Stomach (tissue), 8 donors: ENCODE measurements at regions not wholly inside any gene's neighbourhood (a gene's known extent, or its start where the extent isn't known, plus 50 kb on each side); places are given as distances from the start of the nearest gene placed in this dataset.

Source experiments
- DNase-seq, 2 donors: peaks; one replicate each; pipeline versions ENCODE4 v3.0.0 to v3.0.0-alpha.2; 2013 to 2019
- H3K27ac ChIP-seq, 5 donors: fragments of 200-600 bp in 4 of 5; sonication (generic) in 4 of 5; one replicate each; pipeline ENCODE4 v1.5.1; 2013 to 2019; ENCODE audit warnings: mild to moderate bottlenecking in 1 of 5, moderate library complexity in 1 of 5
- H3K27me3 ChIP-seq, 3 donors: fragments of 200-600 bp; sonication (generic); one replicate each; pipeline ENCODE4 v1.5.1; 2017 to 2019; ENCODE audit warnings: mixed run types in 1 of 3
- H3K36me3 ChIP-seq, 4 donors: fragments of 200-600 bp; sonication (generic); 1 replicate in 3 of 4; 2 replicates in 1 of 4; pipeline ENCODE4 v1.5.1; 2016 to 2019
- H3K4me1 ChIP-seq, 4 donors: fragments of 200-600 bp; sonication (generic); one replicate each; pipeline ENCODE4 v1.5.1; 2016 to 2019
- H3K4me3 ChIP-seq, 4 donors: fragments of 200-600 bp; sonication (generic) in 3 of 4; one replicate each; pipeline ENCODE4 v1.5.1; 2016 to 2019; ENCODE audit warnings: mild to moderate bottlenecking in 1 of 4
- H3K9me3 ChIP-seq, 4 donors: fragments of 200-600 bp; sonication (generic); one replicate each; pipeline ENCODE4 v1.5.1; 2016 to 2019
- CTCF ChIP-seq, 7 experiments: fragments of 450-650 bp in 4 of 7; fragments of 200-600 bp in 3 of 7; sonication (generic) in 3 of 7; IDR thresholded peaks; one replicate each; pipeline ENCODE4 v1.5.1; 2016 to 2019; ENCODE audit warnings: antibody characterized with exemption in 7 of 7, control low read depth in 2 of 7, mild to moderate bottlenecking in 1 of 7
- EP300 ChIP-seq: sonication (generic); formaldehyde crosslinking; IDR thresholded peaks from one replicate; pipeline ENCODE4 v1.6.1; 2017; ENCODE audit warnings: antibody characterized with exemption
- POLR2A ChIP-seq, 4 donors: fragments of 450-650 bp; IDR thresholded peaks; one replicate each; pipeline ENCODE4 v1.6.1; 2016; ENCODE audit warnings: antibody characterized with exemption in 4 of 4, control low read depth in 2 of 4, mild to moderate bottlenecking in 1 of 4, moderate library complexity in 1 of 4
- POLR2AphosphoS5 ChIP-seq, 3 donors: sonication (generic); formaldehyde crosslinking; IDR thresholded peaks; one replicate each; pipeline ENCODE4 v1.6.1; 2016; ENCODE audit warnings: antibody characterized with exemption in 3 of 3
- WGBS, 5 donors: extraction: QIAGEN DNeasy Blood & Tissue Kit in 3 of 5; methylation state at CpG; one replicate each; pipeline versions ENCODE4 v1.1.5 to v1.1.7; 2013 to 2018; 5-methylcytosine and 5-hydroxymethylcytosine counted together
- intact Hi-C: fragments of 100-400 bp; cut with DNase I; formaldehyde crosslinking; loops from one replicate; pipeline ENCODE4 v1.15.1; 2023; ENCODE audit warnings: low total_unique reads
- donor health status: healthy with polysubstance abuse.
- donor health status: Bipolar disorder and iron deficiency.
- donor health status: healthy.

GRCh38 chr14:62626416-62626815 lies 418.8 kb downstream of the KCNH5 start:
- H3K9me3 ChIP-seq, result no peaks in the 10 kb centered on the region
- H3K27ac ChIP-seq, result no peak overlapping the region
- no peak for DNase-seq
- 65 to 79% (median 73%) methylated on average over 4 to 5 of the region's 5 CpGs for WGBS, 5 donors
- intact Hi-C loops, result no loop called here
- no peak overlapping the region for H3K4me3 ChIP-seq
- no peaks in the 10 kb centered on the region for H3K4me1 ChIP-seq
- no peak for TF ChIP-seq CTCF (IDR thresholded peaks at IDR 0.05)
- no peak for TF ChIP-seq POLR2A (IDR thresholded peaks at IDR 0.05)
- TF ChIP-seq EP300, result no peak
- TF ChIP-seq POLR2AphosphoS5 (IDR thresholded peaks at IDR 0.05), result no peak
- no peaks in the 10 kb centered on the region for H3K27me3 ChIP-seq
- H3K36me3 ChIP-seq, result no peaks in the 10 kb centered on the region

GRCh38 chr14:62629176-62629725 lies 416.0 kb downstream of the KCNH5 start:
- WGBS, 5 donors, result 57 to 73% (median 68%) methylated on average over 9 of the region's 9 CpGs
- peak in 1 of 2 donors; percentile 17 for DNase-seq
- H3K27ac ChIP-seq, result no peak overlapping the region
- no peak for TF ChIP-seq POLR2A (IDR thresholded peaks at IDR 0.05)
- TF ChIP-seq CTCF (IDR thresholded peaks at IDR 0.05), result no peak
- no peak for TF ChIP-seq EP300
- no peak for TF ChIP-seq POLR2AphosphoS5 (IDR thresholded peaks at IDR 0.05)
- no peak overlapping the region for H3K4me3 ChIP-seq
- no peaks in the 10 kb centered on the region for H3K9me3 ChIP-seq
- no peaks in the 10 kb centered on the region for H3K27me3 ChIP-seq
- H3K4me1 ChIP-seq, result no peaks in the 10 kb centered on the region
- intact Hi-C loops, result no loop called here
- H3K36me3 ChIP-seq, result no peaks in the 10 kb centered on the region

DNA sequence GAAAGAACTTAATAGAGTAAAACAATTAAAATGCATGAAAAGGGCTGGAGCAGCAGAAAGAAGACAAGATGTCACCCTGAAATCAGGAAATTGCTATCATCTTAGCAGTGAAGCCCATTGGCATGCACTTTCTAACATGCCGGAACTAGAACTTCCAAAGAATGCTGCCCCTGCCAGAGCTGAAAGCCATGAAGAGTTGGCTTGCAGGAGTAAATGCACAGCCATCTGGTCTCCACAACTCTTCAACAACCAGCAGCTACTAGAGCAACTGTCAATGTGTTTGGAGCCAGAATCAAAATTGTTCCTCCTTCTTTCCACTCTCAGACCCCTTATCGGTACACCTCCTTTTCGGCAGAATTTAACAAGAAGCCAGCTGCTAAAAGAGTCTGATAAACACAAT lies 414.1 kb downstream of the KCNH5 start:
- TF ChIP-seq POLR2A (IDR thresholded peaks at IDR 0.05), result no peak
- no peak for TF ChIP-seq CTCF (IDR thresholded peaks at IDR 0.05)
- TF ChIP-seq EP300, result no peak
- TF ChIP-seq POLR2AphosphoS5 (IDR thresholded peaks at IDR 0.05), result no peak
- Histone ChIP-seq H3K4me3 (no peak overlapping the region), H3K36me3 (no peaks in the 10 kb centered on the region), H3K27ac (no peak overlapping the region), H3K27me3 (no peaks in the 10 kb centered on the region), H3K4me1 (no peaks in the 10 kb centered on the region), H3K9me3 (no peaks in the 10 kb centered on the region)
- intact Hi-C loops, result no loop called here
- DNase-seq, result no peak
- WGBS, 5 donors, result 89 to 96% (median 93%) methylated on average over 3 of the region's 3 CpGs

DNA sequence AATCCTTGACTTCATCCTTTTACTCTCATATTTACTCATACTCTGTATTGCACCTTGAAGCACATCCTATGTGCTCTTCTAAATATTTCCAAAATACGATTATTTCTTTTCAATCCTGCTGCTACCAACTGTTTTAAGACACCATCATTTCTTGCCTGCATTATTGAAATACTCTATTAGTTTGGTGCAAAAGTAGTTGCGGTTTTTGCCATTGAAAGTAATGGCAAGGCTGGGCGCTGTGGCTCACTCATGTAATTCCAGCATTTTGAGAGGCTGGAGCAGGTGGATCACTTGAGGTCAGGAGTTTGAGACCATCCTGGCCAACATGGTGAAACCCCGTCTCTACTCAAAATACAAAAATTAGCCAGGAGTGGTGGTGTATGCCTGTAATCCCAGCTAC lies 412.5 kb downstream of the KCNH5 start:
- DNase-seq, result no peak
- no peak for TF ChIP-seq EP300
- TF ChIP-seq POLR2AphosphoS5 (IDR thresholded peaks at IDR 0.05), result no peak
- TF ChIP-seq CTCF (IDR thresholded peaks at IDR 0.05), result no peak
- TF ChIP-seq POLR2A (IDR thresholded peaks at IDR 0.05), result no peak
- WGBS, 5 donors, result 84 to 95% (median 92%) methylated on average over 4 of the region's 4 CpGs
- Histone ChIP-seq H3K27ac (no peak overlapping the region), H3K27me3 (no peaks in the 10 kb centered on the region), H3K9me3 (no peaks in the 10 kb centered on the region), H3K4me1 (no peaks in the 10 kb centered on the region), H3K4me3 (no peak overlapping the region), H3K36me3 (no peaks in the 10 kb centered on the region)
- intact Hi-C loops, result no loop called here
